ENCODE measurements at regions not wholly inside any gene's neighbourhood (a gene's known extent, or its start where the extent isn't known, plus 50 kb on each side); places are given as distances from the start of the nearest gene placed in this dataset.

DNA sequence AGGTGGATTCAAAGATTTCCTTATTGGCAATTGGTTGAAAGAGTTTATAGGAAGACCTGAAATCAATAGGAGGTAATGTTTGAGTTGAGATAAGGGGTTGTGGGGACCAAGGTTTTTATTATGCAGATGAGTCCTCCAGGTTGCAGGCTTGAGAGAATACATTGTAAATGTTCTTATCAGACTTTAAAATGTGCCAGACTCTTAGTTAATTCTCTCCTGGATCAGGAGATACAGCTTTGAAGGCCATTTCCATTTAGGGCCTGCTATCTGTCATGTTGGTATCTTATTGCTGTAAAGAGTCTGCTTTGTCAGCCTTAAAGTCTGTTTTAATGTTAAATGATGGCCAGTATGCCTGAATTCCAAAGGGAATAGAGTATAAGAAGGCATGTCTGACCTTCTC lies 61.8 kb upstream of the CALCR start:
- no peak overlapping the region for H2BK5ac ChIP-seq (ENCODE audit: insufficient read length, low read length)
- no peak overlapping the region for H2BK15ac ChIP-seq (ENCODE audit: low read depth, low read length)
- H2BK120ac ChIP-seq (ENCODE audit: low read depth, low read length, poor library complexity, severe bottlenecking) = no peak overlapping the region
- H3K79me1 ChIP-seq (ENCODE audit: insufficient read depth, low read depth, low read length, poor library complexity, severe bottlenecking) = no peaks in the 10 kb centered on the region
- H3K4me2 ChIP-seq (ENCODE audit: insufficient read depth, insufficient read length, low read length) = no peak overlapping the region
- no peaks in the 10 kb centered on the region for H4K20me1 ChIP-seq (ENCODE audit: control insufficient read depth, insufficient read depth, insufficient read length)
- no peak overlapping the region for H3K27ac Mint-ChIP-seq
- DNase-seq = no peak
- no peaks in the 10 kb centered on the region; a peak in 3 of 5 replicates for H3K9me3 Mint-ChIP-seq
- no peak overlapping the region for H3K27ac ChIP-seq (ENCODE audit: insufficient read length, low read depth, low read length)
- no peak overlapping the region for H3T11ph ChIP-seq (ENCODE audit: low read length)
- H3K23me2 ChIP-seq (ENCODE audit: insufficient read length, low read depth, low read length, poor library complexity, severe bottlenecking) = no peaks in the 10 kb centered on the region
- no peaks in the 10 kb centered on the region for H3K27me3 Mint-ChIP-seq (ENCODE audit: low read depth)
- H3K4ac ChIP-seq (ENCODE audit: low read depth, low read length) = no peak overlapping the region
- no peak overlapping the region for H4K8ac ChIP-seq (replicated peaks; ENCODE audit: insufficient read length, low read depth, low read length)
- no peak overlapping the region for H2BK20ac ChIP-seq (ENCODE audit: low read depth, low read length, poor library complexity, severe bottlenecking)
- H3K36me3 Mint-ChIP-seq (ENCODE audit: insufficient read depth in 1 of 3, low read depth in 3 of 3) = peaks cover 0 to 16% (median 3%) of the 10 kb centered on the region in 3 experiments; a peak in 6 of 7 replicates
- H3K56ac ChIP-seq (ENCODE audit: insufficient read length, low read depth, low read length) = no peak overlapping the region
- H3K9me3 ChIP-seq (ENCODE audit: control insufficient read depth, low read depth, low read length) = no peaks in the 10 kb centered on the region
- no peaks in the 10 kb centered on the region for H3K27me3 ChIP-seq (ENCODE audit: insufficient read depth, low read length)
- TF ChIP-seq CTCF (conservative IDR thresholded peaks at IDR 0.05) = no peak
- H3K9ac ChIP-seq (ENCODE audit: extremely low read depth, insufficient read length, low read length) = no peak overlapping the region
- H3K79me2 ChIP-seq (ENCODE audit: insufficient read depth, low read length) = peaks cover 2% of the 10 kb centered on the region; the same call in 1 of the 2 replicates
- H3K14ac ChIP-seq (ENCODE audit: insufficient read depth, low read length) = no peak overlapping the region
- H3K4me1 Mint-ChIP-seq = peaks cover 16 to 52% of the 10 kb centered on the region in 2 experiments
- H3K4me3 Mint-ChIP-seq = no peak overlapping the region
- peaks cover 2% of the 10 kb centered on the region; the same call in 1 of the 2 replicates for H3K4me1 ChIP-seq (ENCODE audit: insufficient read depth, low read length)
- H2AFZ ChIP-seq (ENCODE audit: low read length) = no peak overlapping the region
- H2BK12ac ChIP-seq (ENCODE audit: insufficient read length, low read depth, low read length) = no peak overlapping the region
- no peak overlapping the region for H3K23ac ChIP-seq (ENCODE audit: insufficient read length, low read depth, low read length)
- H4K91ac ChIP-seq (ENCODE audit: insufficient read length, low read depth, low read length) = no peak overlapping the region
- H2AK5ac ChIP-seq (ENCODE audit: insufficient read length, low read length) = no peak overlapping the region
- no peak overlapping the region for H4K5ac ChIP-seq (ENCODE audit: insufficient read length, low read depth, low read length)
- H3K18ac ChIP-seq (ENCODE audit: insufficient read length, low read depth, low read length) = no peak overlapping the region

Measured in H9 (cell line).